Stimulated activated CD8-positive, alpha-beta memory T cell treated with anti-CD3 and anti-CD28 coated beads, Interleukin-4, amount 100 ng/mL, for 1 hour (primary cell): ENCODE measurements at regions not wholly inside any gene's neighbourhood (a gene's known extent, or its start where the extent isn't known, plus 50 kb on each side); places are given as distances from the start of the nearest gene placed in this dataset.

Experiments used
- DNase-seq, 2 donors: peaks; one replicate each; pipeline ENCODE4 v3.0.0-alpha.2; 2020; ENCODE audit warnings: low read depth in 2 of 2, low spot score in 1 of 2

DNA sequence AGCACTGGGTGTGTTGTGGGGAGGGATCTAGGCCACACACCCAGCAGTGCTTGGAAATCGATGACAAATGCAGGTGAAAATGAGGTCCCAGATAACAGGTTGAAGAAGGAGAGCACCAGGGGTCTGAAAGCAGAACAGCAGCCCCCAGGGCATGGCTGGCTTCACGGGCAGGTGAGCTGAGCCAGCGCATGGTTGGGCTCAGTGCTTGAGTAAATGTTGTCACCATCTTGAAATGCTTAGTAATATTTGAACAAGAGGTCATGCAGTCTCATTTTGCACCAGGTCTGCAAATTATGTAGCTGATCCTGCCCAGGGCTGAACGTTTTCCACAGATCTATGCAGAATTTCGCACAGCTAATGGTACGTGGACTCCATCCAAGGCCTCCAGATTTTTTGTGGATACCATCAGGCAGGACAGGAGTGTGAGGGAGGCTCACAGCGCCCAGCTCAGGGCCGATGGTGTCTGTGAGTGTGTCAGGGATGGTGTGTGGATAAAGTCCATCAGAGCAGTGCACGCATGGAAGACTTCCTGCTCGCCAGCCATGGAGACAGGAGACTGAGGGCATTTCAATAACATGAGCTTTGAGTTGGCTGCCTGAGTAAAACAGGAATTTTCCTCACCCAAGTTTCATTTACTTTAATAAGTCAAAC, 53.1 kb upstream of the SNX9 start:
- DNase-seq = no peak

GRCh38 chr6:157770946-157771345, 52.1 kb upstream of the SNX9 start:
- no peak for DNase-seq

DNA sequence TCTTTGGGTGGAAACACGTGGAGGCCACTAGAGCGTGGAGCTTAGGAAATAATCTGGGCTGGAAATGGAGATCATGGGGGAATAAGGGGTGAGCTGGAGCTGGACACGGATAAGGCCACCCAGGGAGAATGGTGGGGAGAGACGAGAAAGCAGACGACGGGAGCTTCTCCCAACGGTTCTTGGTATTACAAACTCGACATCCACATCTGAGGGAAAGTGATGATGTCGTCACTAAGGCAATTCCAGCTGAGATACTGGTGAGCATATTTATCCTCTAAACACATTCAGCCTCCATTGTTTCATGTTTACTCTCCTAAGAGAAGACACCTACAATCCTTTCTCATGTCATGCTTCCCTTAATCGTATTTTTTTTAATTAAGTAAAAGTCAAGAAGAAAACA, 50.2 kb upstream of the SNX9 start:
- no peak for DNase-seq
